Stimulated activated naive B cell treated with anti-CD40 and anti-IgM and Interleukin-4, amounts not matched to agents 10 μg/mL and 1 μg/mL and 100 μg/mL, for 72 hours (primary cell): ENCODE measurements at regions not wholly inside any gene's neighbourhood (a gene's known extent, or its start where the extent isn't known, plus 50 kb on each side); places are given as distances from the start of the nearest gene placed in this dataset.
A peak's percentile ranks its signal among the peaks of the same experiment; 100 is the strongest.

ENCODE experiments used
- ATAC-seq, 2 donors: fragments of 150-1000 bp; cut with Tn5 transposase; replicated peaks; 2 replicates each; pipeline ENCODE4 v1.10.0; 2021; ENCODE audit warnings: moderate library complexity in 1 of 2
- DNase-seq: peaks from one replicate; pipeline ENCODE4 v3.0.0; 2021
- H3K27ac Mint-ChIP-seq: one replicate; pipeline ENCODE4 v1.8.0; 2022; ENCODE audit warnings: mild to moderate bottlenecking, mixed read lengths
- H3K27me3 Mint-ChIP-seq, 2 donors: one replicate each; pipeline ENCODE4 v1.8.0; 2022; ENCODE audit warnings: mixed read lengths in 2 of 2
- H3K36me3 Mint-ChIP-seq, 2 donors: one replicate each; pipeline ENCODE4 v1.8.0; 2022; ENCODE audit warnings: mixed read lengths in 2 of 2, mild to moderate bottlenecking in 1 of 2
- H3K4me1 Mint-ChIP-seq, 2 donors: one replicate each; pipeline ENCODE4 v1.8.0; 2022; ENCODE audit warnings: mixed read lengths in 2 of 2, mild to moderate bottlenecking in 1 of 2
- H3K4me3 Mint-ChIP-seq, 2 donors: one replicate each; pipeline ENCODE4 v1.8.0; 2022; ENCODE audit warnings: mild to moderate bottlenecking in 2 of 2, mixed read lengths in 2 of 2, moderate library complexity in 1 of 2
- H3K9me3 Mint-ChIP-seq, 2 donors: one replicate each; pipeline ENCODE4 v1.8.0; 2022; ENCODE audit warnings: mixed read lengths in 2 of 2, mild to moderate bottlenecking in 1 of 2

DNA sequence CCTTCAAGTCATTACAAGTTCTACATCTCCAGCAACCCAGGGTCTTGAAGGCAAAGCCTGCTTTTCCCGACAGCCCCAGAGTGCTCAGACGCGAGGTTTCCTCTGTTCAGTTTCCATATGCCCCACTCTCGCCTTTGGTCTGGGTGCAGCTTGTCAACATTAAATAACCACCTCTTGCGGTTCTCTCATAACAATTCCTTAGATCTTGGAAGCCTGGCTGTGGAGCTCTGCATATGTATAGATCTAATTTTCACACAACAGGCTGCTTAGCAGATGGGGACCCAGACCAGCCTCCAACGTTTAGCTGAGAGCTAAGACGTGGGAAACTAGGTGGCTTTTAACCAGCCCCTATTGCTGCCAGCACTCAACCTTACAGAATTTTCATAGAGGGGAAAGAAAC, 295.5 kb downstream of the RPLP1 start:
- Mint-ChIP-seq H3K4me1 (peaks cover 9 to 17% of the 10 kb centered on the region in 2 donors), H3K9me3 (peaks cover 6 to 10% of the 10 kb centered on the region in 2 donors)
- ATAC-seq = no peak

DNA sequence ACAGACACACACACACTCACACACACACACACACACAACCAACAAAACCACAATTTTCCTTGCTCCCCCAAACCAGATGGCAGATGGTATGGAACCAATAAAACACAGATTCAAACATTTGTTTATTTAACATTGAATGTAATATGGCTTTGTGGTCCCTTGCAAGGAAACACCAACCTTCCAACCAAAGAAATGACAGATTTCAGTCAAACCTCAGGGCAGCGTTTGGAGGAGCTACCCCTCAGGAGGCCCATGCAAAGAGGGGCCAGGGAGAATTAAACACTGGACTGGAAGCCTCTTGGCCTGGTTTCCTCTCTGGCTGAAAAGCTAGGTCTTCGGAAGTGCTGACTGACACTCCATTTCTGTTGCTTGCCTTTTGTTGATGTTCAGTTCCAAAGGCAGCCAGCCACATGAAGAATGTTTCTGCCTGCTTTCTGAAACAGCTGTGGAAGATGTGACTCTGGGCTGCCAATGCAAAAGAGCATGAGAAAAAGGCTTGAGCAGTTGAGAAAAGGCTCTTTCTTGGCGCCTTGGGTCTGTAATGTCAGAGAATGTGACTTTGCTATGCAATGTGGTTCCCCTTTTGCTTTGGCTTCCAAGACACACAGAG, 296.1 kb downstream of the RPLP1 start:
- Mint-ChIP-seq H3K27ac (no peak overlapping the region), H3K4me3 (no peak overlapping the region), H3K9me3 (peaks cover 6 to 15% of the 10 kb centered on the region in 2 donors), H3K4me1 (peaks cover 13 to 19% of the 10 kb centered on the region in 2 donors), H3K27me3 (peaks cover 44 to 58% of the 10 kb centered on the region in 2 donors), H3K36me3 (peaks cover 6% of the 10 kb centered on the region in 2 donors)
- DNase-seq (no peak), ATAC-seq (no peak)

More for the DNA sequence above, 295.5 kb downstream of the RPLP1 start:
- Mint-ChIP-seq H3K27ac (peak overlapping the region; percentile 39), H3K4me3 (no peak overlapping the region), H3K27me3 (peaks cover 50 to 63% of the 10 kb centered on the region in 2 donors), H3K36me3 (peaks cover 5 to 6% of the 10 kb centered on the region in 2 donors)
- DNase-seq = no peak

DNA sequence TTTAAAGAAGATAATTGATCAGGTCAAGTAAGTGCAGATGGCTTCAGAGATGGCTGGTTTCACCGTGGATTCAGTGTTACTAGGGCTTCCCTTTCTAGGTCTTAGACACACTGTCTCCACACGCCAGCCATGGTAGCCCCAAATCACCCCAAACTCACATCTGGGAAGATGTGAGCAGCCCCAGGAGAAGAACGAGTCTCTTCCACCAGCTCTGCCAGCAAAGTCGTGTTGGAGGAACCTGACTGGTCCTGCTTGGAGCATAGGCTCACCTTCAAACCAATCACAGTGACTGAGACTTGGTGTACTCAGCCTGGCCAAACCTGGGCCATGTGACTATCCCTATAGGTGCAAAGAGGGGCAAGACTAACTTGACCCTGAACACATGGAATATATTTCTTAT, 296.7 kb downstream of the RPLP1 start:
- H3K27me3 Mint-ChIP-seq = peaks cover 39 to 52% of the 10 kb centered on the region in 2 donors
- no peak overlapping the region for H3K27ac Mint-ChIP-seq
- peaks cover 16 to 17% of the 10 kb centered on the region in 2 donors for H3K4me1 Mint-ChIP-seq
- peaks cover 6% of the 10 kb centered on the region in 2 donors for H3K36me3 Mint-ChIP-seq
- ATAC-seq (no peak), DNase-seq (no peak)
- H3K4me3 Mint-ChIP-seq = no peak overlapping the region
- peaks cover 6 to 15% of the 10 kb centered on the region in 2 donors for H3K9me3 Mint-ChIP-seq

DNA sequence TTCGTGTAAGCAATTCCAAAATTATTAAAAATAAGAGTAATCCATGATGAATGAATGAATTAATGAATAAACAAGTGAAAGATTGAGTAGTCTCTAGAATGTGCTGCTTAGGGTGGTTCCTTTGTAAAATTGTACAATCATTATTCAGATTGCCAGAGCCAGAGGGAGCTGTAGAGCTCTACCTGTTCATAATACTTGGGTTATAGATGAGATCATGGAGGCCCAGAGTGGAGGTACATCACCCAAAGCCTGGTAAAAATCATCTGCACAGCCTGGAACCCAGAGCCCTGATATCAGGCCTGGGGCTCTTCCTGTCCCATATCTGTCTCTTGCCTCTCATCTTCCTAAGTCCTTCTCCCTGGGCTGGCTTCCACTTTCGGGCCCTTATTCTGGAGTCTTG, 297.2 kb downstream of the RPLP1 start:
- Mint-ChIP-seq H3K36me3 (peaks cover 6% of the 10 kb centered on the region in 2 donors), H3K9me3 (peaks cover 8 to 15% of the 10 kb centered on the region in 2 donors), H3K4me3 (no peak overlapping the region), H3K27ac (no peak overlapping the region), H3K27me3 (peaks cover 33 to 46% of the 10 kb centered on the region in 2 donors), H3K4me1 (peaks cover 16 to 18% of the 10 kb centered on the region in 2 donors)
- ATAC-seq (peak; percentile 49 to 53), DNase-seq (no peak)

DNA sequence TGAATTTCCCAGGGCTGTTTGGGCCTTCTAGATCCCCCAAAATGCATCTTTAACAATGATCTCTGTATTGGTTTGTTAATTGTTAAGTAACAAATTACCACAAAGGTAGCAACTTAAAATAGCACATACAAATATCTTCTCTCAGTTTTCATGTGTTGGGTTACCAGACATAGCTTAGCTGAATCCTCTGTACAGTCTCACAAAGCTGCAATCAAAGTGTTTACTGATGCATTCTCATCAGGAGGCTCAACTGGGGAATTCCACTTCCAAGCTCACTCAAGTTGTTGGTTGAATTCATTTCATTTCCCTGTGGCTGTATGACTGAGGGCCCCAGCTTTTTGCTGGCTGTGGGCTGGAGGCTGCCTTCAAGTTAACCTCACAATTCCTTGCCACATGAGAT, 297.6 kb downstream of the RPLP1 start:
- DNase-seq (no peak), ATAC-seq (no peak)
- Mint-ChIP-seq H3K4me3 (no peak overlapping the region), H3K4me1 (peaks cover 18 to 20% of the 10 kb centered on the region in 2 donors), H3K36me3 (peaks cover 6% of the 10 kb centered on the region in 2 donors), H3K9me3 (peaks cover 8 to 15% of the 10 kb centered on the region in 2 donors), H3K27me3 (peaks cover 31 to 44% of the 10 kb centered on the region in 2 donors), H3K27ac (no peak overlapping the region)

DNA sequence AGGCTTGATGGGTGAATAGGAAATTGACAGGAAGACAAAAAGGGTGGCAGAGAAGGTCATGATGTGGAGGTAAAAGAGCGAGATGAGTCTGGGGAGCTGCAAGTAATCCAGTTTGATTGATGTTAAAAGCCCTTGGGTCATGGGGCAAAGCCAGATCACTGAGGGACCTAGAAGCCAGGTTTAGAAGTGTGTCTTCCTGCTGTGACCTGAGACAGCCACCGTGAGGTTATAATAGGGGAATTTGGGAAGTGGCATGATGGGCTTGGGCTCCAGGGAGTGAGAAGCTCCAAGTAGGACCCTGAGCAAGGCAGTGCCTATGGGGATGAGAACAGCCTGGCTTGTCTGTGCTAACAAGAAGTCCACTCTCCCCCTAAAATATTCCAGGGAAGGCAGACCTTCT, 298.5 kb downstream of the RPLP1 start:
- H3K27ac Mint-ChIP-seq = no peak overlapping the region

DNA sequence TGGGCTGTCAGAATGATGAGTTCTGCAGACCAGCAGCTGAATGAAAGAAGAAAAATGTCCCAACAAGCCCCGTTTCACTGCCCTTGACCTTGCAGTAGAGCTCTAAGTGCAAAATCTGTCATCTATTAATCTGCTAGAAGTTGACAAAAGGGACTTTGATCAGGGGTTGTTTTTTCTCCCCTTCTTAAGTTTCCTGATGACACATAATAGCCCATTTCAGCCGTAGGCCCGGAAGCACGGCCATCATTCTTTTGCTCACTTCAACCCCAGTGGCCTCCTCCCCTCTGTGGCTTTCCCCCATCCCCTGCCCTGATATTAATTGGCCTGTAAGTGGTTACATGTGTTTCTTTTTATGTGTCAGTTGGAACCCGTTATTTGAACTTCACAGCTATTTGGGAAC, 298.9 kb downstream of the RPLP1 start:
- ATAC-seq (no peak), DNase-seq (no peak)
- Mint-ChIP-seq H3K27me3 (peaks cover 20 to 32% of the 10 kb centered on the region in 2 donors), H3K9me3 (peaks cover 8 to 15% of the 10 kb centered on the region in 2 donors), H3K4me1 (peaks cover 26 to 33% of the 10 kb centered on the region in 2 donors), H3K27ac (no peak overlapping the region), H3K4me3 (no peak overlapping the region), H3K36me3 (peaks cover 5 to 6% of the 10 kb centered on the region in 2 donors)

More for the DNA sequence above, 298.5 kb downstream of the RPLP1 start:
- Mint-ChIP-seq H3K4me1 (peaks cover 22 to 29% of the 10 kb centered on the region in 2 donors), H3K4me3 (no peak overlapping the region), H3K36me3 (peaks cover 5 to 6% of the 10 kb centered on the region in 2 donors), H3K9me3 (peaks cover 8 to 15% of the 10 kb centered on the region in 2 donors), H3K27me3 (peaks cover 25 to 36% of the 10 kb centered on the region in 2 donors)
- no peak for DNase-seq
- ATAC-seq = no peak

DNA sequence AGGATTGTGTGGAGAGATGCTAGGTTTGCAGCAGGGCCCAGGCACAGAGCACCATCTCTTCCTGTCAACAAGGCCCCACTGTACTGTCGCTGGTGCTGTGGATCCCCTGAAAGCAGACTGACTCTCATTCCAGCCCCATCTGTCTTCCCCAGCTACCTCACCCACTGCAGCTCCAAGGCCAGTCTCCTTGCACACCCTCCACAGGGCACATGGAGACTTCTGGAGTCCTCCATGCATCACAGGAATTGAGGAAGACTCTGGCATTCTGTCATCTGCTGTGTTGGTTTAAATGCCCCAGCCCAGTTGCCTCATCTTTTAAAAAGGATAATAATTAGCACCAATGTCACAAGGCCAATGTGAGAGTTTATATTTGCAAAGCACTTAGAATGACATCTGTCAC, 301.2 kb downstream of the RPLP1 start:
- ATAC-seq = no peak
- H3K36me3 Mint-ChIP-seq = peaks cover 5 to 6% of the 10 kb centered on the region in 2 donors
- no peak overlapping the region for H3K4me3 Mint-ChIP-seq
- H3K4me1 Mint-ChIP-seq = peaks cover 41 to 56% of the 10 kb centered on the region in 2 donors
- DNase-seq = no peak
- H3K9me3 Mint-ChIP-seq = peaks cover 8 to 15% of the 10 kb centered on the region in 2 donors
- H3K27me3 Mint-ChIP-seq = peaks cover 5 to 13% of the 10 kb centered on the region in 2 donors
- no peak overlapping the region for H3K27ac Mint-ChIP-seq

DNA sequence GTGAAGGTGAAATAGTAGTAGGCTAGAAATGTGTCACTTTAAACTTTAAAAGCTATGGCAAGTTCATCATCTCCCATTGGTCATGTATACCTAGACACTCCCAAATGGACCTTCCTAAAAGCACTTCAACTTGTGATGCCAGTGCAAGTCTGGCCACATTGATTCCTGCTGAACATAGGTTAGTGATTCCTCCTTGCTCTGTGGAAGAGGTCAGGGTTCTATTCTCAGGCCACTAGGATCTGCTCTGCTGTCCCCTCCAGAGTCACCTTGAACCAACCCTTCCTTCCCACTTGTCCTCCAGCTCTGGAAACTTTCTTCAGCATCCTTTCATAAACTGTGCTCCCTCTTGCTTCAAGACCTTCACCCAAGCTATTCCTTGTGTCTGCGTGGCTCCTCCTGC, 301.7 kb downstream of the RPLP1 start:
- Mint-ChIP-seq H3K36me3 (peaks cover 5 to 6% of the 10 kb centered on the region in 2 donors), H3K9me3 (peaks cover 10 to 15% of the 10 kb centered on the region in 2 donors), H3K27me3 (peaks cover 4 to 13% of the 10 kb centered on the region in 2 donors), H3K27ac (no peak overlapping the region), H3K4me1 (peaks cover 45 to 60% of the 10 kb centered on the region in 2 donors), H3K4me3 (no peak overlapping the region)
- DNase-seq (no peak), ATAC-seq (no peak)

DNA sequence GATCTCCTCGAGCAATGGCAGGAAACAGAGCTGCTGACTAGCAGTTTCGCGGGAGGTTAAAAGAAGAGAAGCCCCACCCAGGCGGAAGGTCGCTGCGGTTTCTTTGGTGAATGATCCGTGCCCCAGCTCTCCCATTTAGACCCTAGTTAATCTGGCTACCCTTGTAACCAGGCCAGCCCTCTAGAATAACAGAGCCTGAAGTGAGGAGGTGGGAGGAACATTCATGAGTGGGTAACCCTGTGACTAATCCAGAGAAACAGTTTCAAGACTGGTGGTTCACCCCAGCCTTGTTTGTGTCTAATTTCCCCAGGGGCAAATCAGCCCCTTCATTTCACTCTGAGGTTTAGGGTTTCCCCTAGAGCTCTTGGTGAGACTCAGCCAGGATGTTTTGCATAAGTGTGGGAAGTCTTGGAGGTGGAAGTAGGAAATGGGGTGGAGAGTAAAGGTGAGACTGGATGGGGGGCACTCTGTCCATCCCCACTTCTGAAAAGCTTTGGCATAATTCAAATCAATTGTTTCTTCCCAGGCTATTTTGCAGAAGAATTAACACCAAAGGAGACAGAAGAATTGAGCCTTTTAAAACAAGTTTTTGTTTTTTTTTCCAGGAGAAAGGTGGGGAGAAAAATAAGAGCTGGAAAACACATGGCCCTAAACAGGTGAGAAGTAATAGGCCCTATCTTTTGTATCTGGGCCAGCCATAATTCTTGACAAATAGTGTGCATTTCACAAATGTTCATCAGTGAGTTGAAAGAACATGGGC, 303.1 kb downstream of the RPLP1 start:
- H3K27me3 Mint-ChIP-seq = peaks cover 4 to 12% of the 10 kb centered on the region in 2 donors
- H3K4me1 Mint-ChIP-seq = peaks cover 54 to 74% of the 10 kb centered on the region in 2 donors
- H3K9me3 Mint-ChIP-seq = peaks cover 6 to 10% of the 10 kb centered on the region in 2 donors
- peak overlapping the region; percentile 7 for H3K27ac Mint-ChIP-seq
- ATAC-seq = peak; percentile 94 to 95
- H3K36me3 Mint-ChIP-seq = peaks cover 5 to 6% of the 10 kb centered on the region in 2 donors
- peak; percentile 84 for DNase-seq
- H3K4me3 Mint-ChIP-seq = peak overlapping the region in 1 of 2 donors; percentile 29

DNA sequence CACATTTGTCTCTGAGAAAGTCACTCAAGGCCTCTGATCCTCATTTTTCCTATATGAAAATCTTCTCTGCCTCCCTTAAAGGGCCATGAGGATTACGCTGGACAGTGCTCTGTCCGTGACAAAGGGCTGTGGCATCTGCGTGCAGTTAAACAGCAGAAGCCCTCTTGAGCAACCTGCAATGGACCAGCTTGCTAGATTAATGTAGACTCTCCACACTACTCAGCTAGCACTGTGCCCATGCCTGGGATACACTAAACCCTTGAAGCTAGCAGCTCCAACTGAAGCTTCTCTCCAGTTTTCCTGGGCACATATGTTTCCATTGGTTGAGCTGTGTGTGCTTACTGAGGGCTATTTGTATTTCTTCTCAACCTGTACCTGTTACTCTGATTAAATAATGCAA, 303.8 kb downstream of the RPLP1 start:
- DNase-seq = no peak
- H3K9me3 Mint-ChIP-seq = peaks cover 10% of the 10 kb centered on the region in 2 donors
- H3K4me1 Mint-ChIP-seq = peaks cover 57 to 81% of the 10 kb centered on the region in 2 donors
- H3K27ac Mint-ChIP-seq = no peak overlapping the region
- ATAC-seq = no peak
- peaks cover 6 to 7% of the 10 kb centered on the region in 2 donors for H3K36me3 Mint-ChIP-seq
- no peak overlapping the region for H3K4me3 Mint-ChIP-seq
- peaks cover 0 to 7% of the 10 kb centered on the region in 2 donors for H3K27me3 Mint-ChIP-seq

DNA sequence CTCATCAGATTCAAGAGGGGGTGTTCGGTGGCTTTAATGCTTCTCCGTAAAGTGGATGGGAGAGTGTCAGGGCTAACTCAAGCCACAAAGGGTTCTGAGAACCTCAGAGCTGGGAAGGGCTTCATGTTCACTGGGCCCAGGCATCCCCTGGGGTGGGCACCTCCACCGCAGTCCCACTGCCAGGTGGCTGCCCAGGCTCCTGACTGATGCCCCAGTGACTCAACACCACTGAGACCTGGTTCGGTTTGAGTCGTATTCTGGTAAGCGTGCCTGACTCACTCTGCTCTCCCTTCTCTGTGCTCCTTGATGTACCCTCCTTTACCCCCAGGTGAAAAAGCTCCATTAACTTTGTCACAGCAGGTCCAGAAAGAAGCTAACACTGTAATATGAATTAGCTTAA, 304.6 kb downstream of the RPLP1 start:
- Mint-ChIP-seq H3K27ac (peak overlapping the region; percentile 25), H3K36me3 (peaks cover 6 to 7% of the 10 kb centered on the region in 2 donors), H3K9me3 (peaks cover 10% of the 10 kb centered on the region in 2 donors), H3K4me1 (peaks cover 57 to 84% of the 10 kb centered on the region in 2 donors), H3K27me3 (peaks cover 0 to under 1% of the 10 kb centered on the region in 2 donors), H3K4me3 (peak overlapping the region; percentile 23)
- ATAC-seq = peak; percentile 13 to 26
- peak; percentile 38 for DNase-seq

DNA sequence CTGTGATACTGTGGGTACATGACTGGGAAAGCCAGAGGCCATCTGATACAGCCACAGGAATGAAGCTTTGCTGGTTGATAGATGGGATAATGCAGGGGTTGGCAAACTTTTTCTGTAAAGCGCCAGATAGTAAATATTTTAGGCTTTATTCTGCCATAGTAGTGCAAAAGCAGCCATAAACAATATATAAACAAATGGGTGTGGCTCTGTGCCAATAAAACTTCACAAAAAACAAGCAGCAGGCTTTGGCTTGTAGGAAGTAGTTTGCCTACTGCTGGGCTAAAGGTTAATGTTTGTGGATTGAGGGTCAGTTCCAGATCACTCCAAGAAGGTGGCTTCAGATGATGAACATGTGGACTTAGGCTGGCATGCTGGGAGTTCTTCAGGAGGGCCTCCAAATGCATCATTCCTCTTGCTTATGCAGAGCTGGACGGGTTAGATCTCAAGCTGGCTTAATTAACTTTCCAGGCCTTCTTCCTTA, 305.7 kb downstream of the RPLP1 start:
- Mint-ChIP-seq H3K4me3 (peak overlapping the region in 1 of 2 donors; percentile 4), H3K27me3 (peaks cover 0 to 8% of the 10 kb centered on the region in 2 donors), H3K27ac (no peak overlapping the region), H3K9me3 (peaks cover 4 to 8% of the 10 kb centered on the region in 2 donors), H3K36me3 (peaks cover 0 to 3% of the 10 kb centered on the region in 2 donors), H3K4me1 (peaks cover 63 to 93% of the 10 kb centered on the region in 2 donors)
- ATAC-seq (no peak), DNase-seq (no peak)
